ENCODE measurements at regions not wholly inside any gene's neighbourhood (a gene's known extent, or its start where the extent isn't known, plus 50 kb on each side); places are given as distances from the start of the nearest gene placed in this dataset.
"Not testable (repeated sequence)": the region's sequence is repeated elsewhere in the genome, so short reads cannot be mapped to it uniquely, and the experiment has no call there.

- Histone ChIP-seq H3K9me3 (no peaks in the 10 kb centered on the region), H3K36me3 (no peaks in the 10 kb centered on the region), H3K4me3 (no peak overlapping the region), H3K27ac (no peak overlapping the region), H3K27me3 (no peaks in the 10 kb centered on the region), H3K4me1 (no peaks in the 10 kb centered on the region)
- intact Hi-C loops (cut with DNase I), result no loop called here
- DNase-seq, result no peak
- 86 to 92% methylated on average over 1 of the region's 1 CpG for WGBS, 2 donors
- TF ChIP-seq POLR2A (IDR thresholded peaks at IDR 0.05), result no peak
- no peak for TF ChIP-seq POLR2AphosphoS5 (IDR thresholded peaks at IDR 0.05)
- no peak for TF ChIP-seq CTCF (IDR thresholded peaks at IDR 0.05)
- no peak for TF ChIP-seq EP300 (IDR thresholded peaks at IDR 0.05)
Observed at GRCh38 chr1:187987236-187987776, 1158.6 kb downstream of the PLA2G4A start.

GRCh38 chr1:187991944-187992343 is 1163.2 kb downstream of the PLA2G4A start:
- no peaks in the 10 kb centered on the region for H3K9me3 ChIP-seq
- no peaks in the 10 kb centered on the region for H3K27me3 ChIP-seq
- intact Hi-C loops (cut with DNase I), result no loop called here
- no peak overlapping the region for H3K27ac ChIP-seq
- H3K4me1 ChIP-seq, result no peaks in the 10 kb centered on the region
- DNase-seq, result no peak
- TF ChIP-seq EP300 (IDR thresholded peaks at IDR 0.05) (no peak), CTCF (IDR thresholded peaks at IDR 0.05) (no peak), POLR2AphosphoS5 (IDR thresholded peaks at IDR 0.05) (no peak), POLR2A (IDR thresholded peaks at IDR 0.05) (no peak)
- no peaks in the 10 kb centered on the region for H3K36me3 ChIP-seq
- no peak overlapping the region for H3K4me3 ChIP-seq

GRCh38 chr1:187996780-187997179 is 1168.0 kb downstream of the PLA2G4A start:
- TF ChIP-seq POLR2A (IDR thresholded peaks at IDR 0.05), result no peak
- no peak for TF ChIP-seq POLR2AphosphoS5 (IDR thresholded peaks at IDR 0.05)
- TF ChIP-seq CTCF (IDR thresholded peaks at IDR 0.05), result no peak
- DNase-seq, result no peak
- Histone ChIP-seq H3K9me3 (no peaks in the 10 kb centered on the region), H3K4me3 (no peak overlapping the region), H3K36me3 (no peaks in the 10 kb centered on the region), H3K27me3 (no peaks in the 10 kb centered on the region), H3K27ac (no peak overlapping the region), H3K4me1 (no peaks in the 10 kb centered on the region)
- intact Hi-C loops (cut with DNase I), result no loop called here

GRCh38 chr1:187999973-188000372 is 1171.2 kb downstream of the PLA2G4A start:
- no peaks in the 10 kb centered on the region for H3K4me1 ChIP-seq
- H3K36me3 ChIP-seq, result no peaks in the 10 kb centered on the region
- no peaks in the 10 kb centered on the region for H3K27me3 ChIP-seq
- DNase-seq, result no peak
- intact Hi-C loops (cut with DNase I), result no loop called here
- TF ChIP-seq POLR2A (IDR thresholded peaks at IDR 0.05), result no peak
- TF ChIP-seq CTCF (IDR thresholded peaks at IDR 0.05), result no peak
- TF ChIP-seq EP300 (IDR thresholded peaks at IDR 0.05), result no peak
- no peak for TF ChIP-seq POLR2AphosphoS5 (IDR thresholded peaks at IDR 0.05)
- H3K4me3 ChIP-seq, result no peak overlapping the region
- H3K9me3 ChIP-seq, result peaks cover 0 to 3% (median 0%) of the 10 kb centered on the region in 4 donors
- no peak overlapping the region for H3K27ac ChIP-seq

- H3K4me3 ChIP-seq; H3K9me3 ChIP-seq; intact Hi-C loops (cut with DNase I); H3K27ac ChIP-seq; DNase-seq; H3K27me3 ChIP-seq; H3K4me1 ChIP-seq; H3K36me3 ChIP-seq: not testable (repeated sequence)
- 61 to 72% methylated on average over 1 of the region's 1 CpG for WGBS, 2 donors
Observed at GRCh38 chr1:188003687-188004086, 1174.9 kb downstream of the PLA2G4A start.

Measured in sigmoid colon (tissue), 6 donors.